HEK293 (cell line): ENCODE measurements at regions not wholly inside any gene's neighbourhood (a gene's known extent, or its start where the extent isn't known, plus 50 kb on each side); places are given as distances from the start of the nearest gene placed in this dataset.
A peak's percentile ranks its signal among the peaks of the same experiment; 100 is the strongest.

Experiments used
- BCL11B ChIP-seq: fragments of 450-650 bp; formaldehyde crosslinking; IDR thresholded peaks from 2 replicates; pipeline ENCODE4 v1.5.1; 2016; ENCODE audit warnings: low read depth, missing biosample characterization, missing genetic modification characterization
- EGR2 ChIP-seq: fragments of 450-650 bp; formaldehyde crosslinking; IDR thresholded peaks from 2 replicates; pipeline ENCODE4 v1.5.1; 2016; ENCODE audit warnings: low read depth, missing biosample characterization, missing genetic modification characterization
- GLIS1 ChIP-seq: fragments of 450-650 bp; formaldehyde crosslinking; IDR thresholded peaks from 2 replicates; pipeline ENCODE4 v1.5.1; 2016; ENCODE audit warnings: missing biosample characterization, missing genetic modification characterization
- GLIS2 ChIP-seq: fragments of 450-650 bp; formaldehyde crosslinking; IDR thresholded peaks from 2 replicates; pipeline ENCODE4 v1.5.1; 2016; ENCODE audit warnings: missing biosample characterization, missing genetic modification characterization
- KLF1 ChIP-seq: fragments of 450-650 bp; formaldehyde crosslinking; IDR thresholded peaks from 2 replicates; pipeline ENCODE4 v1.5.1; 2016; ENCODE audit warnings: missing biosample characterization, missing genetic modification characterization
- OVOL3 ChIP-seq: fragments of 450-650 bp; formaldehyde crosslinking; IDR thresholded peaks from 2 replicates; pipeline ENCODE4 v1.5.1; 2016; ENCODE audit warnings: missing biosample characterization, missing genetic modification characterization
- REPIN1 ChIP-seq: fragments of 450-650 bp; formaldehyde crosslinking; IDR thresholded peaks from 2 replicates; pipeline ENCODE4 v1.5.1; 2017; ENCODE audit warnings: missing biosample characterization, missing genetic modification characterization, low read depth
- SP2 ChIP-seq: fragments of 450-650 bp; formaldehyde crosslinking; IDR thresholded peaks from 2 replicates; pipeline ENCODE4 v1.5.1; 2016; ENCODE audit warnings: missing biosample characterization, missing genetic modification characterization
- ZBTB17 ChIP-seq: fragments of 450-650 bp; formaldehyde crosslinking; IDR thresholded peaks from 2 replicates; pipeline ENCODE4 v1.5.1; 2016; ENCODE audit warnings: missing biosample characterization, missing genetic modification characterization
- ZNF274 ChIP-seq, 2 experiments: fragments of 200-500 bp in 1 of 2; fragments of 450-650 bp in 1 of 2; sonication (Bioruptor generic) in 1 of 2; formaldehyde crosslinking in 1 of 2; IDR thresholded peaks; 2 replicates each; pipeline versions ENCODE4 v1.5.1 to v1.6.1; 2014 to 2016; ENCODE audit warnings: borderline replicate concordance in 1 of 2, inconsistent platforms in 1 of 2, low read length in 1 of 2, missing biosample characterization in 1 of 2, missing genetic modification characterization in 1 of 2
- ZNF324 ChIP-seq: fragments of 450-650 bp; formaldehyde crosslinking; IDR thresholded peaks from 2 replicates; pipeline ENCODE4 v1.5.1; 2016; ENCODE audit warnings: missing biosample characterization, missing genetic modification characterization
- ZNF341 ChIP-seq: fragments of 450-650 bp; formaldehyde crosslinking; IDR thresholded peaks from 2 replicates; pipeline ENCODE4; 2016; ENCODE audit warnings: low read depth, missing biosample characterization, missing genetic modification characterization
- ZNF394 ChIP-seq: fragments of 450-650 bp; formaldehyde crosslinking; IDR thresholded peaks from 2 replicates; pipeline ENCODE4 v1.5.1; 2016; ENCODE audit warnings: missing biosample characterization, missing genetic modification characterization, mild to moderate bottlenecking, moderate library complexity, borderline replicate concordance
- ZNF423 ChIP-seq: fragments of 450-650 bp; formaldehyde crosslinking; IDR thresholded peaks from 2 replicates; pipeline ENCODE4 v1.5.1; 2016; ENCODE audit warnings: missing biosample characterization, missing genetic modification characterization
- ZNF433 ChIP-seq: fragments of 450-650 bp; formaldehyde crosslinking; IDR thresholded peaks from 2 replicates; pipeline ENCODE4 v1.5.1; 2016; ENCODE audit warnings: missing biosample characterization, missing genetic modification characterization, low read depth
- ZNF510 ChIP-seq: fragments of 450-650 bp; formaldehyde crosslinking; IDR thresholded peaks from 2 replicates; pipeline ENCODE4 v1.5.1; 2018; ENCODE audit warnings: mild to moderate bottlenecking, missing genetic modification characterization, missing biosample characterization; ENCODE audit not compliant: insufficient replicate concordance
- ZNF571 ChIP-seq: fragments of 450-650 bp; formaldehyde crosslinking; IDR thresholded peaks from 2 replicates; pipeline ENCODE4 v1.5.0; 2017; ENCODE audit warnings: missing biosample characterization, missing genetic modification characterization
- ZNF76 ChIP-seq: fragments of 450-650 bp; formaldehyde crosslinking; IDR thresholded peaks from 2 replicates; pipeline ENCODE4; 2016; ENCODE audit warnings: low read depth, missing biosample characterization, missing genetic modification characterization, borderline replicate concordance
- ZNF768 ChIP-seq: fragments of 450-650 bp; formaldehyde crosslinking; IDR thresholded peaks from 2 replicates; pipeline ENCODE4 v1.5.1; 2018; ENCODE audit warnings: missing biosample characterization, mild to moderate bottlenecking, missing genetic modification characterization
- ZXDB ChIP-seq: fragments of 450-650 bp; formaldehyde crosslinking; IDR thresholded peaks from 2 replicates; pipeline ENCODE4 v1.5.1; 2016; ENCODE audit warnings: missing biosample characterization, missing genetic modification characterization
- TF ChIP-seq, protein P1 (sequence below): fragments of 450-650 bp; formaldehyde crosslinking; IDR thresholded peaks from 2 replicates; pipeline ENCODE4 v1.5.1; 2016; ENCODE audit warnings: missing biosample characterization, missing genetic modification characterization
- TF ChIP-seq, protein P2 (sequence below): fragments of 450-650 bp; formaldehyde crosslinking; IDR thresholded peaks from 2 replicates; pipeline ENCODE4 v1.5.1; 2016; ENCODE audit warnings: missing biosample characterization, missing genetic modification characterization, borderline replicate concordance
- TF ChIP-seq, protein P3 (sequence below): fragments of 450-650 bp; IDR thresholded peaks from 2 replicates; pipeline ENCODE4 v1.5.1; 2018; ENCODE audit warnings: missing biosample characterization, mild to moderate bottlenecking, missing genetic modification characterization
- TF ChIP-seq, protein P4 (sequence below): fragments of 450-650 bp; formaldehyde crosslinking; IDR thresholded peaks from 2 replicates; pipeline ENCODE4 v1.5.1; 2016; ENCODE audit warnings: missing biosample characterization, missing genetic modification characterization, borderline replicate concordance

DNA sequence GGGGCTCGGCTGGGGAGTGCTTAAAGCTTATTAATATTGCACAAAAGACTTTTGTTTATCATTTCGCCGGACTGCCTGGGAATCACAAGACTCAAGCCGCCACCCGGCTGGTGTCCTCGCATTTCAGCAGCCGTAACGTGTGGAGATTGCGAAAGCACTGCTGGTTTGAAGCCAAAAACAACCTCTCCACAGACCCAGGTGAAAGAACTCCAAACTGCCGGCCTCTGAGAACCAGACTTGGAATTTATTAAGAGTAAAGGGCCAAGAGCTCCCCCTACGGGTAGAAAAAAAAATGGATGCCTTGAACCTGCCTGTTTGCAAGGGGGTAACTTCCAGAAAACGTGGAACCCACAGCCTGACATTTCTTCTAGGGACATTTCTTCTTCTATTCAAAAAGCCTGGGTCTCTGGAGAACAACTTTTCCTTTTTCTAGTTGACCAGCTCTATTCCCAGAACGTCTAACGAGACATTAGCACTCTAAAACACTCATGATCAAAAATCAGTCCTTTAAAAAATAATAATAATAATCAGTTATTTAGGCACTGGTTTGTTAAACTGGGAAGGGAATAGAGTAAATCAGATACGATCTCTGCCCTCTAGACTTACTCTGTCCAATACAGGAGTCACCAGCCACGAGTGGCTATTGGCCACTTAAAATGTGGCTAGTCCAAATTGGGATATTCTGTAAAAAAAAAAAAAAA lies 216.3 kb downstream of the C1D start (continued):
- TF ChIP-seq, protein P1, sequence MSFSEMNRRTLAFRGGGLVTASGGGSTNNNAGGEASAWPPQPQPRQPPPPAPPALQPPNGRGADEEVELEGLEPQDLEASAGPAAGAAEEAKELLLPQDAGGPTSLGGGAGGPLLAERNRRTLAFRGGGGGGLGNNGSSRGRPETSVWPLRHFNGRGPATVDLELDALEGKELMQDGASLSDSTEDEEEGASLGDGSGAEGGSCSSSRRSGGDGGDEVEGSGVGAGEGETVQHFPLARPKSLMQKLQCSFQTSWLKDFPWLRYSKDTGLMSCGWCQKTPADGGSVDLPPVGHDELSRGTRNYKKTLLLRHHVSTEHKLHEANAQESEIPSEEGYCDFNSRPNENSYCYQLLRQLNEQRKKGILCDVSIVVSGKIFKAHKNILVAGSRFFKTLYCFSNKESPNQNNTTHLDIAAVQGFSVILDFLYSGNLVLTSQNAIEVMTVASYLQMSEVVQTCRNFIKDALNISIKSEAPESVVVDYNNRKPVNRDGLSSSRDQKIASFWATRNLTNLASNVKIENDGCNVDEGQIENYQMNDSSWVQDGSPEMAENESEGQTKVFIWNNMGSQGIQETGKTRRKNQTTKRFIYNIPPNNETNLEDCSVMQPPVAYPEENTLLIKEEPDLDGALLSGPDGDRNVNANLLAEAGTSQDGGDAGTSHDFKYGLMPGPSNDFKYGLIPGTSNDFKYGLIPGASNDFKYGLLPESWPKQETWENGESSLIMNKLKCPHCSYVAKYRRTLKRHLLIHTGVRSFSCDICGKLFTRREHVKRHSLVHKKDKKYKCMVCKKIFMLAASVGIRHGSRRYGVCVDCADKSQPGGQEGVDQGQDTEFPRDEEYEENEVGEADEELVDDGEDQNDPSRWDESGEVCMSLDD = no peak
- peak; percentile 24 for TF ChIP-seq GLIS1 (tag by site-specific recombination)
- no peak for TF ChIP-seq GLIS2 (tag by site-specific recombination)
- TF ChIP-seq, protein P2, sequence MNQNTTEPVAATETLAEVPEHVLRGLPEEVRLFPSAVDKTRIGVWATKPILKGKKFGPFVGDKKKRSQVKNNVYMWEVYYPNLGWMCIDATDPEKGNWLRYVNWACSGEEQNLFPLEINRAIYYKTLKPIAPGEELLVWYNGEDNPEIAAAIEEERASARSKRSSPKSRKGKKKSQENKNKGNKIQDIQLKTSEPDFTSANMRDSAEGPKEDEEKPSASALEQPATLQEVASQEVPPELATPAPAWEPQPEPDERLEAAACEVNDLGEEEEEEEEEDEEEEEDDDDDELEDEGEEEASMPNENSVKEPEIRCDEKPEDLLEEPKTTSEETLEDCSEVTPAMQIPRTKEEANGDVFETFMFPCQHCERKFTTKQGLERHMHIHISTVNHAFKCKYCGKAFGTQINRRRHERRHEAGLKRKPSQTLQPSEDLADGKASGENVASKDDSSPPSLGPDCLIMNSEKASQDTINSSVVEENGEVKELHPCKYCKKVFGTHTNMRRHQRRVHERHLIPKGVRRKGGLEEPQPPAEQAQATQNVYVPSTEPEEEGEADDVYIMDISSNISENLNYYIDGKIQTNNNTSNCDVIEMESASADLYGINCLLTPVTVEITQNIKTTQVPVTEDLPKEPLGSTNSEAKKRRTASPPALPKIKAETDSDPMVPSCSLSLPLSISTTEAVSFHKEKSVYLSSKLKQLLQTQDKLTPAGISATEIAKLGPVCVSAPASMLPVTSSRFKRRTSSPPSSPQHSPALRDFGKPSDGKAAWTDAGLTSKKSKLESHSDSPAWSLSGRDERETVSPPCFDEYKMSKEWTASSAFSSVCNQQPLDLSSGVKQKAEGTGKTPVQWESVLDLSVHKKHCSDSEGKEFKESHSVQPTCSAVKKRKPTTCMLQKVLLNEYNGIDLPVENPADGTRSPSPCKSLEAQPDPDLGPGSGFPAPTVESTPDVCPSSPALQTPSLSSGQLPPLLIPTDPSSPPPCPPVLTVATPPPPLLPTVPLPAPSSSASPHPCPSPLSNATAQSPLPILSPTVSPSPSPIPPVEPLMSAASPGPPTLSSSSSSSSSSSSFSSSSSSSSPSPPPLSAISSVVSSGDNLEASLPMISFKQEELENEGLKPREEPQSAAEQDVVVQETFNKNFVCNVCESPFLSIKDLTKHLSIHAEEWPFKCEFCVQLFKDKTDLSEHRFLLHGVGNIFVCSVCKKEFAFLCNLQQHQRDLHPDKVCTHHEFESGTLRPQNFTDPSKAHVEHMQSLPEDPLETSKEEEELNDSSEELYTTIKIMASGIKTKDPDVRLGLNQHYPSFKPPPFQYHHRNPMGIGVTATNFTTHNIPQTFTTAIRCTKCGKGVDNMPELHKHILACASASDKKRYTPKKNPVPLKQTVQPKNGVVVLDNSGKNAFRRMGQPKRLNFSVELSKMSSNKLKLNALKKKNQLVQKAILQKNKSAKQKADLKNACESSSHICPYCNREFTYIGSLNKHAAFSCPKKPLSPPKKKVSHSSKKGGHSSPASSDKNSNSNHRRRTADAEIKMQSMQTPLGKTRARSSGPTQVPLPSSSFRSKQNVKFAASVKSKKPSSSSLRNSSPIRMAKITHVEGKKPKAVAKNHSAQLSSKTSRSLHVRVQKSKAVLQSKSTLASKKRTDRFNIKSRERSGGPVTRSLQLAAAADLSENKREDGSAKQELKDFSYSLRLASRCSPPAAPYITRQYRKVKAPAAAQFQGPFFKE (tag by site-specific recombination) = no peak
- TF ChIP-seq ZNF768 (tag by site-specific recombination) = no peak
- TF ChIP-seq ZNF423 (tag by site-specific recombination) = no peak
- TF ChIP-seq ZXDB (tag by site-specific recombination) = no peak
- TF ChIP-seq, protein P3, sequence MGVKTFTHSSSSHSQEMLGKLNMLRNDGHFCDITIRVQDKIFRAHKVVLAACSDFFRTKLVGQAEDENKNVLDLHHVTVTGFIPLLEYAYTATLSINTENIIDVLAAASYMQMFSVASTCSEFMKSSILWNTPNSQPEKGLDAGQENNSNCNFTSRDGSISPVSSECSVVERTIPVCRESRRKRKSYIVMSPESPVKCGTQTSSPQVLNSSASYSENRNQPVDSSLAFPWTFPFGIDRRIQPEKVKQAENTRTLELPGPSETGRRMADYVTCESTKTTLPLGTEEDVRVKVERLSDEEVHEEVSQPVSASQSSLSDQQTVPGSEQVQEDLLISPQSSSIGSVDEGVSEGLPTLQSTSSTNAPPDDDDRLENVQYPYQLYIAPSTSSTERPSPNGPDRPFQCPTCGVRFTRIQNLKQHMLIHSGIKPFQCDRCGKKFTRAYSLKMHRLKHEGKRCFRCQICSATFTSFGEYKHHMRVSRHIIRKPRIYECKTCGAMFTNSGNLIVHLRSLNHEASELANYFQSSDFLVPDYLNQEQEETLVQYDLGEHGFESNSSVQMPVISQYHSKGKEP (tag by site-specific recombination) = peak; percentile 70; the same call in 1 of the 2 replicates
- TF ChIP-seq ZNF341 (tag by site-specific recombination) = no peak
- no peak for TF ChIP-seq ZNF324 (tag by site-specific recombination)
- TF ChIP-seq ZNF433 (tag by site-specific recombination) = no peak
- TF ChIP-seq ZNF394 (tag by site-specific recombination) = peak; percentile 23; the same call in 1 of the 2 replicates
- no peak for TF ChIP-seq KLF1 (tag by site-specific recombination)
- peak; percentile 62 for TF ChIP-seq ZBTB17
- TF ChIP-seq ZNF76 (tag by site-specific recombination) = no peak
- no peak for TF ChIP-seq ZNF274 (IDR thresholded peaks at IDR 0.05; ENCODE audit: low read length)
- no peak for TF ChIP-seq ZNF274 (tag by site-specific recombination; IDR thresholded peaks at IDR 0.05; ENCODE audit: borderline replicate concordance)
- no peak for TF ChIP-seq SP2 (tag by site-specific recombination)
- TF ChIP-seq ZNF571 (tag by site-specific recombination) = no peak
- TF ChIP-seq REPIN1 (tag by site-specific recombination) = no peak
- TF ChIP-seq OVOL3 (tag by site-specific recombination) = no peak
- TF ChIP-seq BCL11B (tag by site-specific recombination) = no peak
- no peak for TF ChIP-seq ZNF510
- TF ChIP-seq, protein P4, sequence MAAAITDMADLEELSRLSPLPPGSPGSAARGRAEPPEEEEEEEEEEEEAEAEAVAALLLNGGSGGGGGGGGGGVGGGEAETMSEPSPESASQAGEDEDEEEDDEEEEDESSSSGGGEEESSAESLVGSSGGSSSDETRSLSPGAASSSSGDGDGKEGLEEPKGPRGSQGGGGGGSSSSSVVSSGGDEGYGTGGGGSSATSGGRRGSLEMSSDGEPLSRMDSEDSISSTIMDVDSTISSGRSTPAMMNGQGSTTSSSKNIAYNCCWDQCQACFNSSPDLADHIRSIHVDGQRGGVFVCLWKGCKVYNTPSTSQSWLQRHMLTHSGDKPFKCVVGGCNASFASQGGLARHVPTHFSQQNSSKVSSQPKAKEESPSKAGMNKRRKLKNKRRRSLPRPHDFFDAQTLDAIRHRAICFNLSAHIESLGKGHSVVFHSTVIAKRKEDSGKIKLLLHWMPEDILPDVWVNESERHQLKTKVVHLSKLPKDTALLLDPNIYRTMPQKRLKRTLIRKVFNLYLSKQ = no peak
- no peak for TF ChIP-seq EGR2
